HG02759 (cell line): ENCODE measurements at regions not wholly inside any gene's neighbourhood (a gene's known extent, or its start where the extent isn't known, plus 50 kb on each side); places are given as distances from the start of the nearest gene placed in this dataset.

Source experiments
- ATAC-seq: cut with Tn5 transposase; IDR thresholded peaks from one replicate; pipeline ENCODE4 v1.9.1; 2021; ENCODE audit warnings: mild to moderate bottlenecking, moderate library complexity; ENCODE audit not compliant: unreplicated experiment

DNA sequence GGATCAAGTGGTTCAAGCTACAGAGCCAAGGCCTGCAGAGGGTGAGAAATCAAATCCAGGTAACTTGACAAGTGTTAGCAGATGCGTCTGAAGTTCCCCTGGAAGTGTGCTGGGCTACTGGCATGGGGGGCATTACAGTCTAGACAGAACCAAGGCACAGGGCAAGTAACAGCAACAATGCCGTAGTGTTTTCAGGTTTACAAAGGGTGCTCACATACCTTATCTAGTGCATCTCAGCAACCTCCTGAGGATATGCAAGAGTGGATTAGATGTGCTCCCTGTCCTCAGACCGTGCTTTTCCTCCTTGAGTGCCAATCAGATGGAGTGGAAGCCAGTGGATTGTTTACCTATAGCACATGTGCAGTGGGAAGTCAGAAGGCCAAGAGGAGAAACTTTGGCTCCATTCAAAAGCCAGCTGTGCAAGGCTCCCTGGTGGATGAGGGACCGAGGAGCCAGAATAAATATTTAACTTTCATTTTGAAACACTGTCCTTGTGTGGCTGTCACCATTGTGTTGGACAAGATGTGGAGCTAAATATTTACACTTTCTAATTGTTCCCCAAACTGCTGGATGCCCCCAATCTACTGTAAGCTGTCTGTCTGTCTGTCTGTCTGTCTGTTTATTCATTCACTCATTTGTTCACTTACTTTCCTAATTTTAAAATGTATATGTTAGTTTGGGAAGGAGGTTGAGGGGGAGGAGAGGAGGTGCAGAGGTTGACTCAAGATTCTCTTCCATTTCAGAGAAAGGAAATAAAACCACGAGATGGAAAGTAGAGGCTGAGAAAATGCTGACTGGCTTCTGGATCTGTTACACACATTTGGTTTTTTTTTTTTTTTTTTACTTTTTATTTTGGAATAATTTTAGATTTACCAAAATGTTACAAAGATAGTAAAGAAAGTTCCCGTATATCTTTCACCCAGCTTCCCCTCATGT lies 184.0 kb upstream of the PARP11 start:
- no peak for ATAC-seq

DNA sequence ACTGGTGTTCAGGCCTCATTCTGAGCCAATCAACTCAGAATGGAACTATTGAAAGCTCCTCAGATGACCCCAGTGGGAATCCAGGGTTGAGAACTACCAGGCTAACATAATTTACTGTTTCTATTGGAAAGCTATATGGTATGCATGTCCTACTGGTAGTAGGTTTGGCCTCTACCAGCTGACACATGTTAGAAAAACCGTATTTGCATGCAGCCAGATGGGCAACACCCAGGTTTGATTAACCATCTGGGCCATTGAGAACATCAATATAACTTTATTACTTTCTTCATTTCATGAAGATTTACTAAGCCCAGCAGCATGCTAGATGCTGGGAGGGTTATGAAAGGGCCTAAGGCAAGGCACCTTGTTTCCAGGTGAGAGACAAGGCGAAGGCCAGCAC lies 181.4 kb upstream of the PARP11 start:
- no peak for ATAC-seq

GRCh38 chr12:4052691-4053090 lies 179.5 kb upstream of the PARP11 start:
- ATAC-seq, result no peak

- no peak for ATAC-seq
Observed at GRCh38 chr12:4051596-4051995, 178.4 kb upstream of the PARP11 start.

GRCh38 chr12:4050340-4050739 lies 177.1 kb upstream of the PARP11 start:
- ATAC-seq, result no peak

DNA sequence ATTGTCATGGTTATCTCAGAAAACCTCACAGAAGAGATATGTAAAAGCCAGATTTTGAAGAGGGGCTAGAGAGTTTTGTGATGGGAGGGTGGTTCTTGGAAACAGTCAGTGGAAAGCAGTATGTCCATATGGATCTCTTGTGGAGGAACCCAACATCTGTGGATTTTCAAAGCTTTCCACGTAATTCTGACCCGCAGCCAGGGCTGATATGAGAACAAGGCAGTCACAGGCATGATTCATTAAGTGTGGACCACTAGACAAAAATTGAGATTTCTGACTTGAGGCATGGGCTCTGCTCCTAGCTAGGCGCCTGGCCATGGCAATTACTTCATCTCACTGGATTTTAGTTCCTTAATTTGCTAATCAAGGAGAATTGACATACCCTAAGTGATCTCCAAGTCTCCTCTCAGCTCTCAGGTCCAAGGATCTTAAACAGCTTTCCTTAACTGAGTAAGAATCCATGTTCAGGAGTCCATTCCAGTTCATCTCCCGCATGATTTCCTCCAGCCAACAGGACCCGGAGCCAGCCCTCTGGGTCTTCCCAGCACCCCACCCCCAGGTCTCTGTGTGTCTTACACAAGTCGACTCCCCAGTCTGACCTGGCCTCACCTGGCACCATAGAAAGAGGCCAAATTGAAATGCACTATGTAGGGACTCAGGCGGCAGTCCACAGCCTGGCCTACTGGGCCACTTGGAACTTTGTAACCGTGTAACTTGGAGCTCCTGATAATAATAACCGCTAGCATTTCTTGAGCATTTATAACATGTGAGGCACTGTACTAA lies 176.3 kb upstream of the PARP11 start:
- no peak for ATAC-seq

DNA sequence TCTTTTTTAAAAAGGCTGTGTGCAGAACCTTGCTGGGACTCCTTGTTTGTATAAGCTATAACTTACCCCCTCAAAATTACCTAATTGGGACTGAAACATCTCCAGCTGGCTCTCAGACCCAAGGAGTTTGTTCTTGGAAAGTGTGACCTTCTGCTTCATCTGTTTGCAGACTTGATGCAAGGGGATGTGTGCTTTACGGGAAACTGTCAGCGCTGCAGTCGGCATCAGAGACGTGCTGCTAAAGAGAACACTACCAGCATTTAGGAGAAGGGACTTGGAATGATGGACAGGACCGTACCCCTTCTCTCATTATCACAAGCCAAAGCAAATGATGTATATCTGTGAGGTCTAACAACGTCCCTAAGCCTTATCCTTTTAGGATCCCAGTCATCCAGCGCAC lies 174.2 kb upstream of the PARP11 start:
- no peak for ATAC-seq

- ATAC-seq, result no peak
Observed at GRCh38 chr12:4046495-4046840, 173.3 kb upstream of the PARP11 start.

DNA sequence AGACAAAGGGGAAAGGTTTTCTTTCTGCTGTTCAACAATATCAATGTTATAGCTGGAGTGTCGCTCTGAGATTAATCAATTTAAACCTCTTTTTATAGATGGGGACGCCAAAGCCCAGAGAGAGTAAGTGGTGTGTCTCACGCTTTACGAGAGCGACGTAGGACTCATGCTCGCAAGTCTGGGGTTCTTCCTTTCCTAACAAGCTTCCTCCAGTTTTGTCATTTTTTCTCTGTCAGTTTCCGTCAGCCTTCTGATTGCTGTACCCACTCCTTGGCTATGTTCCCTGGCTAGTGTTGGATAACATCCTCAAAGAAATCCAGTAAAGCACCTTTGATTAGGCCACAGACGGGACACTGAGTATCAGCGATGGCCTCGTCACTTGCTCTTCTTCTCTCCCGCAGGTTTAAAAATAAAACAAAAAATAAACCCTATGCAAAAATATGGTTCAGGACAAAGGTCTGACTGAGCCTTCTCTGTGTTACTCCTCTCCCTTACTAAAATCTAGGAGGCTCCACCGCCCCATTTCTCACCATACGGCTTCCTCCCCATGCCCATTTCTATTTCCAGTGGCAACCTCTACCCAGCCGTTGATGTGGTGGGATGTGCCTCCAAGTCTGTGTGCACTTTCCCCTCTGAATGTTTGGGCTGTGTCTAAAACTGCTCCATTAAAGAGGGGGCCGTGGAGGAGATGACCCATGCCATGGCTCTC lies 172.7 kb upstream of the PARP11 start:
- ATAC-seq, result no peak

DNA sequence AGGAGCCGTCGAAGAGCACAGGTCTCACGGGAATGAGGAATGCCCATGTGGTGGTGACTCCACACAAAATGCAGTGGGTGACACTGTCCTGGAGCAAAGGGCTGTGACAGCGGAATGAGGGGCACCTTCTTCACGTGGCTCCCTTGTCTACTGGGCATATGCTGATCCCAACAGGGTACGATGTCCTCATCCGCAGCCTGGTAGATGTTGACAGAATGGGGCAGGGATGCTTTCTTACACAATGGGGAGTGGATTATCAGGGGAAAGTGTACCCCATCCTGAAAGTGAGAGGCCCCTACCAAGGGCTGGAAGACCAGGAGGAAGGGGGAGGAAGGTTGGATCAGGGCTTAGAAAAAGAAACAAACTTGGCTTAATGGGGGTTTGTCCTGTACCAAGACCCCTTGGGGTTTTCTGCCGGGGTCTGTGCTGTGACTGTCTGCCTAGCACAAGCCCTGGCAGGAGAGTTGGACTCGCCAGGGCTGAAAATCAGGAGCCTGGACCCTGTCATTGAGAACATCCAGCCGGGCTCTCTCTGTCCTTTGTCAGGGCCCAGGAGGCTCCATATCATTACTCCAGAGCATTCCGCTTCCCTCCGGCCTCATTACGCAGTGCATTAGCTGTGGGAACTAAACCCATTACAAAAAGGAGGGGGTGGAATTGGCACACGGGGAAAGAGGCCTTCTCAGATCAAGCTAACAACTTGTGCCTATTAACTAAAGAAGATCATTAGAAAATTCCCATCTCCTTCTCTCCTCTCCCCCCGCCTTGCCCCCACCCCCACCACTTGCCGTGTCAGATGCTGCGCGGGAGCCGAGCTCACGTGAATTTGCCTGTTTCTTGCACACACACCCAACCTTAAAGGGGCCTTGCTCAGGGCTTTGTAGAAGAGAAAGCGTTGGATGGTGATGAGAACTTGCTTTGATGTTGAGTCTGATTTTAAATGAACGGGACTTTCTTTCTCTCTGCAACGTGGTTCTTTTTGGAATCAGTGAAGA lies 171.8 kb upstream of the PARP11 start:
- no peak for ATAC-seq

- ATAC-seq, result no peak
Observed at GRCh38 chr12:4044101-4044500, 170.9 kb upstream of the PARP11 start.

GRCh38 chr12:4041187-4041885 lies 168.1 kb upstream of the PARP11 start:
- ATAC-seq, result no peak

DNA sequence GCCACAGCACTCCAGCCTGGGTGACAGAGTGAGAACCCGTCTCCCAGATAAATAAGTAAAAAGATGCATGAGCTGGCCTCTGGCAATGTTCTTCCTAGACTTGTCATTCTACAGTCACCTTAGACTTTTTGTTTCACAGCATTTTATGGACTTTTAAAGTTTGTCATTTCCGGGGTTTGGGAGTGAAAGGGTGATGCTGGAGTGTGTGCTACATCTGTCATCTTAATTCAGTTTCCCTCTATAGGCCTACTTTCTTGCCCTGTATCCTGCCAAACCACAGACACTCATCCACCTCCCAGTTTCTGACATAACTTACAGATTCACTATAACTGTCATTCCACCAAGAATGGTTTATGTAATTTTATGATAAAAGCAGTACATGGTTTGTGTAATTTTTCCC lies 166.7 kb upstream of the PARP11 start:
- no peak for ATAC-seq

DNA sequence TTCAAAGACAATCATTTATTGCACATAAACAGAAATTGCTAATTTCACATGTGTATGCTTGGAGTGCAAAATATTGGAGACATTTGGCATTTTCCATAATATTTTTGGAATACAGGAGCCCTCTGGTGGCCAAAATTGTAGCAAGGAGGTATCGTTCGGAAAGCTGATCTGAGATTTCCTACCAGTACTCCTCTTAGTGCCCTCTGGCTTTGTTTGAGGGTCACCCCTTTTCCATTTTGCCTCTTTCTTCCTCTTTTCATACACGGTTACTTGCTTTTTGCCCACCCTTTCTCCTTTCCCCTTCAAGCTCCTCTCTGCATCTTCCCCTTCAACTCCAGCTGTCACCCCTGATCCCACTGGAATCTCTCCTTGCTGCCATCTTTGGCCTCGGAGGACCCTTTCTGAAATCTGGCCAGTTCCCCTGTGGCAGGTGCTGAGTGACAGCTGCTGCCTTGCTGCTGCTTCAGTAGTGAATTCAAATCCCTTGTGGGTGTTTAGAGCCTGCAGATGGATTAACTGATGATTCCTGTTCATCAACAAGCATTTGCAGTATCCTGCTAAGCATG lies 164.6 kb upstream of the PARP11 start:
- no peak for ATAC-seq

- no peak for ATAC-seq
Observed at GRCh38 chr12:4036671-4037271, 163.6 kb upstream of the PARP11 start.

GRCh38 chr12:4034921-4035320 lies 161.7 kb upstream of the PARP11 start:
- ATAC-seq, result no peak

GRCh38 chr12:4032924-4033615 lies 159.9 kb upstream of the PARP11 start:
- no peak for ATAC-seq

DNA sequence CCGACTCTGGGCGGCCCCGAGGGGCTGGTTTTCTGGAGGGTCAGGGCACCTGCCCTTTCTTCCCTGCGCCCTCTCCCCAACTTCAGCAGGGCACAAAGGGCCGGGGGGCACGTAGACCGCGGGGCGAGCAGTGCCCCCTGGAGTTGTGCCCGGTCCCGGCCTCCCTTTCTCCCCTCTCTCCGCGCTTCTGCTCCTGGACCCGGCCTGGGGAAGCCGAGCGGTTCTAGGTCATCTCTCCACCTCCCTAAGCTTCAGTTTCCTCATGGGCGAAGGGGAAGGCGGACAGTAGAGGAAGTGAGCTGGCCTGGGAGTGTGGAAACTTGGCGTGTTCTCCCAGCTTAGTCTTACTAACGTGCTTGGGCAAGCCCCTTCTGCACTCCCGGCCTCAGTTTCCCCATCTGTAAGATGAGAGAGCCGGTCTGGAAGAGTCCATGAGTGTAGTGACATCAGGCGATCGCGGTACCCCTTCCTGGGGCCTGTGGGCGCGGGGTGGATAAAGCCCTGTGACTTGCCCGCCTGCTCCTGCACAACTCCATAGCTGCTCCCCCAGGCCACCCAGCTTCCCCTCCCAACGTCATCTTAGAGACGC lies 158.6 kb upstream of the PARP11 start:
- no peak for ATAC-seq
